Neural progenitor cell (in vitro differentiated cells): ENCODE measurements at regions not wholly inside any gene's neighbourhood (a gene's known extent, or its start where the extent isn't known, plus 50 kb on each side); places are given as distances from the start of the nearest gene placed in this dataset.

Experiments
- CTCF ChIP-seq: fragments of 200-600 bp; sonication (generic); IDR thresholded peaks from 2 replicates; pipeline ENCODE4 v1.5.1; 2017; ENCODE audit warnings: antibody characterized with exemption, mild to moderate bottlenecking
- EZH2 ChIP-seq: fragments of 200-600 bp; sonication (generic); IDR thresholded peaks from 2 replicates; pipeline ENCODE4 v1.6.1; 2017; ENCODE audit warnings: antibody characterized with exemption, mild to moderate bottlenecking, moderate library complexity
- EZH2phosphoT487 ChIP-seq: fragments of 200-600 bp; sonication (generic); IDR thresholded peaks from 2 replicates; pipeline ENCODE4 v1.6.1; 2017; ENCODE audit warnings: antibody characterized with exemption

GRCh38 chr9:75824816-75825568 is 65.5 kb upstream of the PCSK5 start:
- no peak for TF ChIP-seq CTCF
- no peak for TF ChIP-seq EZH2
- TF ChIP-seq EZH2phosphoT487: no peak
